GM19468 (cell line): ENCODE measurements at regions not wholly inside any gene's neighbourhood (a gene's known extent, or its start where the extent isn't known, plus 50 kb on each side); places are given as distances from the start of the nearest gene placed in this dataset.

Experiments used
- ATAC-seq: cut with Tn5 transposase; IDR thresholded peaks from one replicate; pipeline ENCODE4 v1.9.1; 2021; ENCODE audit warnings: mild to moderate bottlenecking, moderate library complexity, moderate number of reproducible peaks; ENCODE audit not compliant: unreplicated experiment; ENCODE audit errors: extremely low read depth

GRCh38 chr1:48164571-48164970 is 57.9 kb upstream of the SLC5A9 start:
- ATAC-seq: no peak

GRCh38 chr1:48160486-48161132 is 61.9 kb upstream of the SLC5A9 start:
- ATAC-seq: no peak

- no peak for ATAC-seq
Measured at GRCh38 chr1:48139275-48139674, 83.2 kb upstream of the SLC5A9 start.

- no peak for ATAC-seq
Measured at GRCh38 chr1:48127735-48128685, 94.5 kb upstream of the SLC5A9 start.

- no peak for ATAC-seq
Measured at GRCh38 chr1:48123647-48124046, 98.9 kb upstream of the SLC5A9 start.

GRCh38 chr1:48121955-48122354 is 100.6 kb upstream of the SLC5A9 start:
- no peak for ATAC-seq

- ATAC-seq: no peak
Measured at GRCh38 chr1:48120621-48121020, 101.9 kb upstream of the SLC5A9 start.

GRCh38 chr1:48115835-48116234 is 106.7 kb upstream of the SLC5A9 start:
- no peak for ATAC-seq

GRCh38 chr1:48114596-48115382 is 107.7 kb upstream of the SLC5A9 start:
- ATAC-seq: no peak

- ATAC-seq: no peak
Measured at GRCh38 chr1:48109390-48110013, 112.3 kb upstream of the TRABD2B start.

GRCh38 chr1:48107516-48107915 is 110.3 kb upstream of the TRABD2B start:
- no peak for ATAC-seq

- no peak for ATAC-seq
Measured at GRCh38 chr1:48106049-48106448, 108.9 kb upstream of the TRABD2B start.

GRCh38 chr1:48105165-48105564 is 108.0 kb upstream of the TRABD2B start:
- ATAC-seq: no peak

- ATAC-seq: no peak
Measured at GRCh38 chr1:48103495-48103894, 106.3 kb upstream of the TRABD2B start.

GRCh38 chr1:48102766-48103165 is 105.6 kb upstream of the TRABD2B start:
- ATAC-seq: no peak

GRCh38 chr1:48099072-48099773 is 102.0 kb upstream of the TRABD2B start:
- no peak for ATAC-seq

GRCh38 chr1:48093696-48094528 is 96.7 kb upstream of the TRABD2B start:
- ATAC-seq: peak; percentile 96

- no peak for ATAC-seq
Measured at GRCh38 chr1:48093147-48093546, 96.0 kb upstream of the TRABD2B start.

- ATAC-seq: no peak
Measured at GRCh38 chr1:48092401-48092800, 95.2 kb upstream of the TRABD2B start.
